Mesenchymal stem cell (in vitro differentiated cells and primary cell): ENCODE measurements at regions not wholly inside any gene's neighbourhood (a gene's known extent, or its start where the extent isn't known, plus 50 kb on each side); places are given as distances from the start of the nearest gene placed in this dataset.

Source experiments
- DNase-seq: peaks from one replicate; pipeline ENCODE4 v3.0.0-alpha.2; 2013
- H2AFZ ChIP-seq: one replicate; pipeline ENCODE4 v1.6.1; 2013; ENCODE audit warnings: low read depth, mild to moderate bottlenecking, control low read depth, inconsistent platforms, low read length, moderate library complexity
- H2AK5ac ChIP-seq: 2 replicates; pipeline ENCODE4 v1.6.1; 2013; ENCODE audit warnings: low read length, moderate library complexity, mild to moderate bottlenecking, inconsistent platforms; ENCODE audit not compliant: severe bottlenecking
- H2BK120ac ChIP-seq: one replicate; pipeline ENCODE4 v1.6.1; 2013; ENCODE audit warnings: low read depth, mild to moderate bottlenecking, inconsistent platforms, low read length, moderate library complexity
- H2BK12ac ChIP-seq, 2 experiments: one replicate each; pipeline ENCODE4 v1.6.1; 2013; ENCODE audit warnings: inconsistent platforms in 2 of 2, low read length in 2 of 2, mild to moderate bottlenecking in 2 of 2, moderate library complexity in 2 of 2, control low read depth in 1 of 2
- H2BK15ac ChIP-seq: one replicate; pipeline ENCODE4 v1.6.1; 2013; ENCODE audit warnings: mild to moderate bottlenecking, low read depth, inconsistent platforms; ENCODE audit not compliant: poor library complexity, severe bottlenecking
- H2BK5ac ChIP-seq: 2 replicates; pipeline ENCODE4 v1.6.1; 2013; ENCODE audit warnings: low read depth, mild to moderate bottlenecking, low read length, control low read depth, inconsistent platforms; ENCODE audit not compliant: poor library complexity, severe bottlenecking
- H3K14ac ChIP-seq, 2 experiments: one replicate each; pipeline ENCODE4 v1.6.1; 2013; ENCODE audit warnings: inconsistent platforms in 2 of 2, low read length in 2 of 2, control low read depth in 1 of 2, mild to moderate bottlenecking in 1 of 2, moderate library complexity in 1 of 2
- H3K18ac ChIP-seq, 2 experiments: one replicate each; pipeline ENCODE4 v1.6.1; 2013; ENCODE audit warnings: inconsistent platforms in 2 of 2, low read length in 2 of 2, control low read depth in 1 of 2, low read depth in 1 of 2, mild to moderate bottlenecking in 1 of 2
- H3K23ac ChIP-seq, 2 experiments: one replicate each; pipeline ENCODE4 v1.6.1; 2013; ENCODE audit warnings: inconsistent platforms in 2 of 2, low read length in 2 of 2, mild to moderate bottlenecking in 2 of 2, moderate library complexity in 2 of 2, control low read depth in 1 of 2
- H3K27ac ChIP-seq: 2 replicates; pipeline ENCODE4 v1.5.1; 2013; ENCODE audit warnings: mild to moderate bottlenecking, moderate library complexity, low read length, control low read depth, inconsistent platforms; ENCODE audit not compliant: poor library complexity, severe bottlenecking
- H3K27me3 ChIP-seq, 2 experiments: 2 replicates each; pipeline versions ENCODE4 v1.6.1 to v1.7.0; 2013; ENCODE audit warnings: low read length in 2 of 2, mild to moderate bottlenecking in 2 of 2, moderate library complexity in 2 of 2, control low read depth in 1 of 2, inconsistent platforms in 1 of 2; ENCODE audit not compliant: control insufficient read depth in 1 of 2, insufficient read depth in 1 of 2
- H3K36me3 ChIP-seq, 2 experiments: 2 replicates each; pipeline versions ENCODE4 v1.6.1 to v1.7.0; 2013; ENCODE audit warnings: low read length in 2 of 2, control low read depth in 1 of 2, inconsistent platforms in 1 of 2, low read depth in 1 of 2, mild to moderate bottlenecking in 1 of 2; ENCODE audit not compliant: insufficient read depth in 2 of 2, control insufficient read depth in 1 of 2
- H3K4ac ChIP-seq, 2 experiments: one replicate each; pipeline ENCODE4 v1.6.1; 2013; ENCODE audit warnings: inconsistent platforms in 2 of 2, low read length in 2 of 2, mild to moderate bottlenecking in 2 of 2, moderate library complexity in 2 of 2, control low read depth in 1 of 2, low read depth in 1 of 2
- H3K4me1 ChIP-seq: 2 replicates; pipeline ENCODE4 v1.6.1; 2013; ENCODE audit warnings: low read depth, low read length, control low read depth; ENCODE audit not compliant: control insufficient read depth, insufficient read depth
- H3K4me2 ChIP-seq: 2 replicates; pipeline ENCODE4 v1.6.1; 2013; ENCODE audit warnings: low read length, mild to moderate bottlenecking, inconsistent platforms; ENCODE audit not compliant: poor library complexity, severe bottlenecking
- H3K4me3 ChIP-seq, 2 experiments: 2 replicates each; pipeline versions ENCODE4 v1.5.1 to v1.7.0; 2013; ENCODE audit warnings: low read length in 2 of 2, mild to moderate bottlenecking in 2 of 2, control low read depth in 1 of 2, low read depth in 1 of 2; ENCODE audit not compliant: insufficient read depth in 1 of 2
- H3K79me1 ChIP-seq: replicated peaks from 2 replicates; pipeline ENCODE4 v1.6.1; 2013; ENCODE audit warnings: mild to moderate bottlenecking, control low read depth, low read length, inconsistent platforms; ENCODE audit not compliant: poor library complexity, severe bottlenecking
- H3K9ac ChIP-seq: 2 replicates; pipeline ENCODE4 v1.7.0; 2013; ENCODE audit warnings: mild to moderate bottlenecking, low read length, moderate library complexity
- H3K9me3 ChIP-seq: 2 replicates; pipeline ENCODE4 v1.7.0; 2013; ENCODE audit warnings: mild to moderate bottlenecking, low read length; ENCODE audit not compliant: control insufficient read depth
- H4K8ac ChIP-seq: one replicate; pipeline ENCODE4 v1.6.1; 2013; ENCODE audit warnings: inconsistent platforms, mild to moderate bottlenecking, low read length, moderate library complexity
- H4K91ac ChIP-seq: one replicate; pipeline ENCODE4 v1.6.1; 2013; ENCODE audit warnings: mild to moderate bottlenecking, low read length, inconsistent platforms
- WGBS: methylation state at CpG from one replicate; pipeline ENCODE4 v1.1.7; 2013; ENCODE audit warnings: mixed read lengths; 5-methylcytosine and 5-hydroxymethylcytosine counted together

- H3K9ac ChIP-seq = no peak overlapping the region
- no peaks in the 10 kb centered on the region for H3K27me3 ChIP-seq
- no peak overlapping the region for H3K4ac ChIP-seq
- no peak overlapping the region for H3K18ac ChIP-seq
- H3K23ac ChIP-seq = no peak overlapping the region
- H3K9me3 ChIP-seq = no peaks in the 10 kb centered on the region
- no peak overlapping the region for H3K4me2 ChIP-seq
- DNase-seq = no peak
- no peak overlapping the region for H3K27ac ChIP-seq
- H3K14ac ChIP-seq = no peak overlapping the region
- peaks cover 0 to 6% of the 10 kb centered on the region in 2 experiments for H3K36me3 ChIP-seq
- H2BK15ac ChIP-seq = no peak overlapping the region
- H2BK120ac ChIP-seq = no peak overlapping the region
- no peak overlapping the region for H2BK5ac ChIP-seq
- H3K4me1 ChIP-seq = no peaks in the 10 kb centered on the region
- no peak overlapping the region for H2AK5ac ChIP-seq
- H4K91ac ChIP-seq = no peak overlapping the region
- no peak overlapping the region for H2AFZ ChIP-seq
- WGBS = 100% methylated on average over 1 of the region's 1 CpG
- no peak overlapping the region for H2BK12ac ChIP-seq
- H4K8ac ChIP-seq = no peak overlapping the region
- H3K79me1 ChIP-seq = no peaks in the 10 kb centered on the region
- H3K4me3 ChIP-seq = no peak overlapping the region
These were observed 310.0 kb downstream of the CNTN3 start for GRCh38 chr3:74304424-74304823.

DNA sequence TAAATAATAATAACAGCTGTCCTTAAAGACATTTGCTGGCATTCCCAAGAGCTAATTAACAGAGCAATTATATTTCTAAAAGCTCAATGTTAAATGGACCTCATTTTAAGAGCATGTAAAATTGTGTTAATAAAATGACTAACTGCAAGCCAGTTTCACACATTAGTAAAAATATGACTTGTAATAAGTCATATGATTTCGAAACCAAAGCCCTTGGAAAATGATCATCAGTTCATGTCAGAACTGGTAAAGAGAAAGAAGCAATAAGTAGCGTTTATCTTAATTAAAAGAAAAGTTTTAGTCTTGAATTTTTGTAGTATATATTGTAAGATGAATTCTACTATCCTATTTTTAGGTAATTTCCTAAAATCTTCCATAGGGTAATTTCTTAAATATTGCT, 310.7 kb downstream of the CNTN3 start:
- H3K4me1 ChIP-seq = no peaks in the 10 kb centered on the region
- no peak overlapping the region for H3K23ac ChIP-seq
- H4K8ac ChIP-seq = no peak overlapping the region
- no peak for DNase-seq
- no peak overlapping the region for H2BK15ac ChIP-seq
- peaks cover 0 to 6% of the 10 kb centered on the region in 2 experiments for H3K36me3 ChIP-seq
- H2BK120ac ChIP-seq = no peak overlapping the region
- H3K18ac ChIP-seq = no peak overlapping the region
- no peak overlapping the region for H2AK5ac ChIP-seq
- no peak overlapping the region for H3K14ac ChIP-seq
- no peaks in the 10 kb centered on the region for H3K79me1 ChIP-seq
- H3K4me3 ChIP-seq = no peak overlapping the region
- H3K4me2 ChIP-seq = no peak overlapping the region
- no peaks in the 10 kb centered on the region for H3K27me3 ChIP-seq
- no peak overlapping the region for H4K91ac ChIP-seq
- H2AFZ ChIP-seq = no peak overlapping the region
- no peak overlapping the region for H3K9ac ChIP-seq
- H3K4ac ChIP-seq = no peak overlapping the region
- H2BK12ac ChIP-seq = no peak overlapping the region
- no CpG with 5 or more reads among the region's 2 CpGs for WGBS
- no peak overlapping the region for H2BK5ac ChIP-seq
- H3K9me3 ChIP-seq = no peaks in the 10 kb centered on the region
- no peak overlapping the region for H3K27ac ChIP-seq

- H4K91ac ChIP-seq = no peak overlapping the region
- WGBS = 30% methylated on average over 1 of the region's 1 CpG
- H2BK5ac ChIP-seq = no peak overlapping the region
- H3K4me2 ChIP-seq = no peak overlapping the region
- H3K27ac ChIP-seq = no peak overlapping the region
- no peak overlapping the region for H3K23ac ChIP-seq
- DNase-seq = no peak
- H2BK120ac ChIP-seq = no peak overlapping the region
- H3K9me3 ChIP-seq = no peaks in the 10 kb centered on the region
- no peak overlapping the region for H3K14ac ChIP-seq
- no peaks in the 10 kb centered on the region for H3K79me1 ChIP-seq
- no peak overlapping the region for H2BK15ac ChIP-seq
- no peak overlapping the region for H3K18ac ChIP-seq
- H3K27me3 ChIP-seq = no peaks in the 10 kb centered on the region
- H3K4ac ChIP-seq = no peak overlapping the region
- H3K4me3 ChIP-seq = no peak overlapping the region
- no peak overlapping the region for H4K8ac ChIP-seq
- no peak overlapping the region for H2AFZ ChIP-seq
- no peak overlapping the region for H3K9ac ChIP-seq
- H2BK12ac ChIP-seq = no peak overlapping the region
- no peaks in the 10 kb centered on the region for H3K4me1 ChIP-seq
- peaks cover 0 to 6% of the 10 kb centered on the region in 2 experiments for H3K36me3 ChIP-seq
- no peak overlapping the region for H2AK5ac ChIP-seq
These were observed 311.5 kb downstream of the CNTN3 start for GRCh38 chr3:74302969-74303368.

DNA sequence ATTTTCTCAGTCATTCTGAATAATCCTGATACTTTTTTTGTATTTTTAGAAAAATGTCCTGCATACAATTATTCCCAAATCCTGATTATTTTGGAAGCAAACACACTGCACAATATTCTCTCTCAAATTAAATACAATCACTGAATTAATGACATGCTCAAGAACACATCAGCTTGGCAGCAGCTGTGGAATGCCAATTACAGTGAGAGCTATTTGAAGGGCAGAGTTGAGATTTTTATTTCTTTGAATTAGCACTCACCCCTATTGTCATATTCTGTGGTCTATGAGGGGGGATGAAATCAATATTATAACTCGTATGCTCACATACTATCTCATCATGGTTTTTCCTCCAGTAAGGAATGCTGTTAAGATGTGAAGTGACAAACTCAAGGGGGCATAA, 312.2 kb downstream of the CNTN3 start:
- WGBS = no CpG with 5 or more reads among the region's 1 CpG

More for the DNA sequence above, 312.2 kb downstream of the CNTN3 start:
- Histone ChIP-seq H3K4ac (no peak overlapping the region), H2AFZ (no peak overlapping the region), H2BK120ac (no peak overlapping the region), H4K8ac (no peak overlapping the region), H3K36me3 (peaks cover 0 to 6% of the 10 kb centered on the region in 2 experiments), H2BK15ac (no peak overlapping the region), H2BK5ac (no peak overlapping the region), H3K4me2 (no peak overlapping the region), H3K18ac (no peak overlapping the region), H3K9ac (no peak overlapping the region), H3K27me3 (no peaks in the 10 kb centered on the region), H3K9me3 (no peaks in the 10 kb centered on the region), H3K4me1 (no peaks in the 10 kb centered on the region), H3K14ac (no peak overlapping the region), H3K27ac (no peak overlapping the region), H2BK12ac (no peak overlapping the region), H3K4me3 (no peak overlapping the region), H3K23ac (no peak overlapping the region), H2AK5ac (no peak overlapping the region), H4K91ac (no peak overlapping the region), H3K79me1 (no peaks in the 10 kb centered on the region)
- no peak for DNase-seq
